Neural progenitor cell (in vitro differentiated cells): ENCODE measurements at regions not wholly inside any gene's neighbourhood (a gene's known extent, or its start where the extent isn't known, plus 50 kb on each side); places are given as distances from the start of the nearest gene placed in this dataset.
A peak's percentile ranks its signal among the peaks of the same experiment; 100 is the strongest.

Experiments
- DNase-seq: peaks from one replicate; pipeline ENCODE4 v3.0.0-alpha.2; 2016; ENCODE audit warnings: low spot score
- H2AFZ ChIP-seq: fragments of 200-600 bp; sonication (generic); replicated peaks from 2 replicates; pipeline ENCODE4 v1.6.1; 2016; ENCODE audit warnings: antibody characterized with exemption
- H3F3A ChIP-seq: fragments of 200-600 bp; sonication (generic); 2 replicates; pipeline ENCODE4 v1.6.1; 2016; ENCODE audit warnings: antibody characterized with exemption, low read depth
- H3K27ac ChIP-seq: fragments of 200-600 bp; sonication (generic); 2 replicates; pipeline ENCODE4 v1.5.1; 2016; ENCODE audit warnings: mild to moderate bottlenecking
- H3K27me3 ChIP-seq: fragments of 200-600 bp; sonication (generic); 2 replicates; pipeline ENCODE4 v1.6.1; 2016; ENCODE audit warnings: mild to moderate bottlenecking, moderate library complexity
- H3K36me3 ChIP-seq: fragments of 200-600 bp; sonication (generic); 2 replicates; pipeline ENCODE4 v1.5.1; 2016
- H3K4me1 ChIP-seq: fragments of 200-600 bp; sonication (generic); 2 replicates; pipeline ENCODE4 v1.6.1; 2016; ENCODE audit warnings: mixed run types
- H3K4me2 ChIP-seq: fragments of 200-600 bp; sonication (generic); 2 replicates; pipeline ENCODE4 v1.6.1; 2016
- H3K4me3 ChIP-seq: fragments of 200-600 bp; sonication (generic); 2 replicates; pipeline ENCODE4 v1.5.1; 2016
- H3K79me2 ChIP-seq: fragments of 200-600 bp; sonication (generic); 2 replicates; pipeline ENCODE4 v1.6.1; 2016; ENCODE audit warnings: low read depth
- H3K9ac ChIP-seq: fragments of 200-600 bp; sonication (generic); 2 replicates; pipeline ENCODE4 v1.6.1; 2016
- H3K9me3 ChIP-seq: fragments of 200-600 bp; sonication (generic); 2 replicates; pipeline ENCODE4 v1.5.1; 2016; ENCODE audit warnings: low read depth
- H4K20me1 ChIP-seq: fragments of 200-600 bp; sonication (generic); 2 replicates; pipeline ENCODE4 v1.6.1; 2016; ENCODE audit warnings: low read depth
- H3K27ac Mint-ChIP-seq: 3 replicates; pipeline ENCODE4 v1.8.0; 2021; ENCODE audit warnings: mixed read lengths
- H3K27me3 Mint-ChIP-seq: 2 replicates; pipeline ENCODE4 v1.8.0; 2022; ENCODE audit warnings: low read depth, mild to moderate bottlenecking, inconsistent platforms, moderate library complexity, mixed read lengths; ENCODE audit not compliant: insufficient read depth
- H3K36me3 Mint-ChIP-seq: 3 replicates; pipeline ENCODE4 v1.8.0; 2021; ENCODE audit warnings: mixed read lengths
- H3K4me1 Mint-ChIP-seq: 3 replicates; pipeline ENCODE4 v1.8.0; 2021; ENCODE audit warnings: mixed read lengths
- H3K4me3 Mint-ChIP-seq: 3 replicates; pipeline ENCODE4 v1.8.0; 2021; ENCODE audit warnings: mild to moderate bottlenecking, moderate library complexity, mixed read lengths
- H3K9me3 Mint-ChIP-seq: 3 replicates; pipeline ENCODE4 v1.8.0; 2020; ENCODE audit warnings: mixed read lengths
- CTCF ChIP-seq: fragments of 200-600 bp; sonication (generic); IDR thresholded peaks from 2 replicates; pipeline ENCODE4 v1.5.1; 2017; ENCODE audit warnings: antibody characterized with exemption, mild to moderate bottlenecking
- EZH2 ChIP-seq: fragments of 200-600 bp; sonication (generic); IDR thresholded peaks from 2 replicates; pipeline ENCODE4 v1.6.1; 2017; ENCODE audit warnings: antibody characterized with exemption, mild to moderate bottlenecking, moderate library complexity
- EZH2phosphoT487 ChIP-seq: fragments of 200-600 bp; sonication (generic); IDR thresholded peaks from 2 replicates; pipeline ENCODE4 v1.6.1; 2017; ENCODE audit warnings: antibody characterized with exemption

- no peak for DNase-seq
- H3K9me3 ChIP-seq = no peaks in the 10 kb centered on the region
- H3F3A ChIP-seq = no peaks in the 10 kb centered on the region
- H3K36me3 ChIP-seq = no peaks in the 10 kb centered on the region
- H3K36me3 Mint-ChIP-seq = no peaks in the 10 kb centered on the region
- peak overlapping the region; percentile 34 for H3K27ac Mint-ChIP-seq
- H4K20me1 ChIP-seq = no peaks in the 10 kb centered on the region
- no peaks in the 10 kb centered on the region for H3K79me2 ChIP-seq
- H3K4me3 ChIP-seq = no peak overlapping the region
- no peak overlapping the region for H3K4me3 Mint-ChIP-seq
- H3K9me3 Mint-ChIP-seq = no peaks in the 10 kb centered on the region
- H3K27ac ChIP-seq = no peak overlapping the region
- peaks cover 6% of the 10 kb centered on the region for H3K27me3 Mint-ChIP-seq
- no peak overlapping the region for H3K9ac ChIP-seq
- no peak for TF ChIP-seq EZH2
- no peak for TF ChIP-seq CTCF
- TF ChIP-seq EZH2phosphoT487 = no peak
- peaks cover 10% of the 10 kb centered on the region for H3K27me3 ChIP-seq
- H3K4me2 ChIP-seq = no peak overlapping the region
- peaks cover 9% of the 10 kb centered on the region for H3K4me1 Mint-ChIP-seq
- H2AFZ ChIP-seq = no peak overlapping the region
- no peaks in the 10 kb centered on the region for H3K4me1 ChIP-seq
Observed at GRCh38 chr1:203401199-203401877, 50.4 kb upstream of the FMOD start.

GRCh38 chr1:203402152-203402551 lies 51.2 kb upstream of the FMOD start:
- Histone ChIP-seq H2AFZ (no peak overlapping the region), H3K9ac (no peak overlapping the region), H3K4me3 (no peak overlapping the region), H3K36me3 (no peaks in the 10 kb centered on the region), H3K4me2 (no peak overlapping the region), H3K27ac (no peak overlapping the region), H3K9me3 (no peaks in the 10 kb centered on the region), H4K20me1 (no peaks in the 10 kb centered on the region), H3K79me2 (no peaks in the 10 kb centered on the region), H3F3A (no peaks in the 10 kb centered on the region), H3K4me1 (no peaks in the 10 kb centered on the region), H3K27me3 (peaks cover 6% of the 10 kb centered on the region)
- TF ChIP-seq CTCF (no peak), EZH2 (no peak), EZH2phosphoT487 (no peak)
- Mint-ChIP-seq H3K4me1 (peaks cover 9% of the 10 kb centered on the region), H3K27me3 (peaks cover 7% of the 10 kb centered on the region), H3K36me3 (no peaks in the 10 kb centered on the region), H3K9me3 (no peaks in the 10 kb centered on the region), H3K4me3 (no peak overlapping the region), H3K27ac (no peak overlapping the region)
- DNase-seq = no peak

GRCh38 chr1:203402629-203403337 lies 51.9 kb upstream of the FMOD start:
- Histone ChIP-seq H3K9ac (no peak overlapping the region), H3K4me2 (no peak overlapping the region), H3K4me3 (no peak overlapping the region), H3F3A (no peaks in the 10 kb centered on the region), H3K27ac (no peak overlapping the region), H4K20me1 (no peaks in the 10 kb centered on the region), H3K79me2 (no peaks in the 10 kb centered on the region), H3K27me3 (peaks cover 6% of the 10 kb centered on the region), H3K36me3 (no peaks in the 10 kb centered on the region), H3K4me1 (no peaks in the 10 kb centered on the region), H3K9me3 (no peaks in the 10 kb centered on the region), H2AFZ (peak overlapping the region; percentile 30)
- H3K9me3 Mint-ChIP-seq = no peaks in the 10 kb centered on the region
- TF ChIP-seq EZH2 (no peak), CTCF (no peak), EZH2phosphoT487 (no peak)
- H3K4me3 Mint-ChIP-seq = no peak overlapping the region
- no peak for DNase-seq
- H3K27me3 Mint-ChIP-seq = peaks cover 8% of the 10 kb centered on the region
- H3K4me1 Mint-ChIP-seq = peaks cover 9% of the 10 kb centered on the region
- H3K36me3 Mint-ChIP-seq = no peaks in the 10 kb centered on the region
- H3K27ac Mint-ChIP-seq = no peak overlapping the region
